HS-5 (cell line): ENCODE measurements at regions not wholly inside any gene's neighbourhood (a gene's known extent, or its start where the extent isn't known, plus 50 kb on each side); places are given as distances from the start of the nearest gene placed in this dataset.

Source experiments
- DNase-seq: peaks from one replicate; pipeline ENCODE4 v3.0.0-alpha.2; 2012; ENCODE audit warnings: low read depth

GRCh38 chr13:103275722-103276121 is 209.5 kb upstream of the SLC10A2 start:
- DNase-seq, result no peak

- DNase-seq, result no peak
Measured at GRCh38 chr13:103275081-103275480, 208.9 kb upstream of the SLC10A2 start.

- no peak for DNase-seq
Measured at GRCh38 chr13:103273825-103274224, 207.6 kb upstream of the SLC10A2 start.

GRCh38 chr13:103272770-103273169 is 206.6 kb upstream of the SLC10A2 start:
- no peak for DNase-seq

- no peak for DNase-seq
Measured at GRCh38 chr13:103263448-103263847, 197.2 kb upstream of the SLC10A2 start.

- no peak for DNase-seq
Measured at GRCh38 chr13:103255587-103256301, 189.5 kb upstream of the SLC10A2 start.

- DNase-seq, result no peak
Measured at GRCh38 chr13:103250071-103250470, 183.9 kb upstream of the SLC10A2 start.

GRCh38 chr13:103246581-103247200 is 180.5 kb upstream of the SLC10A2 start:
- DNase-seq, result no peak

- no peak for DNase-seq
Measured at GRCh38 chr13:103243495-103243894, 177.3 kb upstream of the SLC10A2 start.

GRCh38 chr13:103238441-103238840 is 172.2 kb upstream of the SLC10A2 start:
- DNase-seq, result no peak

GRCh38 chr13:103236213-103236612 is 170.0 kb upstream of the SLC10A2 start:
- no peak for DNase-seq

GRCh38 chr13:103229674-103230073 is 163.5 kb upstream of the SLC10A2 start:
- DNase-seq, result no peak

GRCh38 chr13:103224804-103225203 is 158.6 kb upstream of the SLC10A2 start:
- no peak for DNase-seq

GRCh38 chr13:103222683-103223082 is 156.5 kb upstream of the SLC10A2 start:
- no peak for DNase-seq

- no peak for DNase-seq
Measured at GRCh38 chr13:103218253-103218652, 152.0 kb upstream of the SLC10A2 start.

- DNase-seq, result no peak
Measured at GRCh38 chr13:103213152-103213551, 146.9 kb upstream of the SLC10A2 start.

- no peak for DNase-seq
Measured at GRCh38 chr13:103210348-103210747, 144.1 kb upstream of the SLC10A2 start.

GRCh38 chr13:103203735-103204330 is 137.6 kb upstream of the SLC10A2 start:
- no peak for DNase-seq

- no peak for DNase-seq
Measured at GRCh38 chr13:103200118-103200885, 134.1 kb upstream of the SLC10A2 start.

GRCh38 chr13:103199380-103200088 is 133.3 kb upstream of the SLC10A2 start:
- no peak for DNase-seq

GRCh38 chr13:103196356-103196755 is 130.1 kb upstream of the SLC10A2 start:
- DNase-seq, result no peak

GRCh38 chr13:103195762-103196161 is 129.5 kb upstream of the SLC10A2 start:
- DNase-seq, result no peak
